ENCODE measurements at regions not wholly inside any gene's neighbourhood (a gene's known extent, or its start where the extent isn't known, plus 50 kb on each side); places are given as distances from the start of the nearest gene placed in this dataset.

GRCh38 chr5:158565017-158565789 lies 534.5 kb downstream of the EBF1 start:
- 0% methylated on average over 3 of the region's 3 CpGs for WGBS (ENCODE audit: low lambda C conversion rate)

DNA sequence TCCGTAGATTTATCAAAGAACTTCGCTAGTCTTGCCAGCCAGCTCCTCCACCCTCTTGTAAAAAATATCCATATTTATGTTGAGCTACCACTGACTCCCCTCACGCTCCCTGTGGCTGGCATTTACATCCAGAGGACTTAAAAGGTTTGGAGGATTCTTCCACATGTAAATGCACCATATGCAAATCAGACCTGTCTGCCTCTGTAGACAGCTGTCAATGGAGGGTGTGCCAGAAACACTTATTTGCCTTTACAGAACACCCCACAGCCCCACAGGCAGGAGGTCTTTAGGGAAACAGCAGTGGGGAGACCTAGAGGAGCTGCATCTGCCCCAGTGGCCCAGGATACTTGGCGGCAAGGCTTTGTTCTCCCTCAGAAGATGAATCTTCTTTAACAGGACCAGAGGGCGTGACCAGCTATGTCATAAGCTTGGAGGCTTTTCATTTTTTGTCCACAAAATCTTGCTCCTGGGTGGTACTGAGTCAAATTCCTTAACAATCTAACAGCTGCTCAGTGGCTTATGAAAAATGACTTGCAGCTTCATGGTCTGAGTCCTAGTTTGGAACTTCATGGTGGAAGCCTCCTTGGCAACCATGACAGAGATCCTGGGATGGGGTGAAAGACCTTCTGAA lies 535.8 kb downstream of the EBF1 start:
- ChIA-PET CTCF (ENCODE audit: low intra/inter-chr PET ratio, low total read pairs) (no interaction called here), POLR2A (no interaction called here)
- 22% methylated on average over 3 of the region's 5 CpGs for WGBS (ENCODE audit: low lambda C conversion rate)
- ATAC-seq = no peak
- no peaks in the 10 kb centered on the region; the same call in 1 of the 2 replicates for H3K9me3 ChIP-seq (ENCODE audit: low read length)
- no peak overlapping the region for H3K4me3 ChIP-seq (replicated peaks in 1 of 3; ENCODE audit: insufficient read depth in 1 of 3, low read depth in 2 of 3, low read length in 3 of 3)
- in situ Hi-C loops (cut with HindIII; ENCODE audit: extremely low pct_ligation_motif_present, low pct_unique_long_range_greater_than_20kb) (no loop called here), intact Hi-C loops (cut with micrococcal nuclease; ENCODE audit: unreplicated experiment) (no loop called here)
- H3K27ac ChIP-seq (ENCODE audit: extremely low read length, insufficient read depth, low read length) = no peak overlapping the region
- no peaks in the 10 kb centered on the region for H3K27me3 ChIP-seq (ENCODE audit: control insufficient read depth in 1 of 2, insufficient read depth in 2 of 2, low read length in 2 of 2)
- peaks cover 11% of the 10 kb centered on the region for H3K4me1 ChIP-seq (ENCODE audit: insufficient read depth, low read length)
- no peak for DNase-seq (ENCODE audit: low spot score)
- no peak overlapping the region for H3K4me2 ChIP-seq (ENCODE audit: low read depth, low read length)
- no peak for FAIRE-seq
- no peak overlapping the region for H3K9ac ChIP-seq (ENCODE audit: insufficient read depth, low read depth, low read length)
- no peaks in the 10 kb centered on the region for H4K20me1 ChIP-seq (ENCODE audit: insufficient read depth, low read length)
- H3K79me2 ChIP-seq (ENCODE audit: insufficient read depth, low read length) = no peaks in the 10 kb centered on the region
- H2AFZ ChIP-seq (ENCODE audit: low read length) = no peak overlapping the region
- H3K36me3 ChIP-seq (replicated peaks in 1 of 2; ENCODE audit: control insufficient read depth in 1 of 2, insufficient read depth in 2 of 2, low read length in 2 of 2) = no peaks in the 10 kb centered on the region
- no TSS peak for BruUV-seq (replicated peaks)
- TF ChIP-seq ZNF557 (CRISPR knock-in tag; IDR thresholded peaks at IDR 0.05) (no peak), MXI1 (IDR thresholded peaks at IDR 0.05; ENCODE audit: borderline replicate concordance, low read depth, low read length) (no peak), ZKSCAN8 (CRISPR knock-in tag; IDR thresholded peaks at IDR 0.05; ENCODE audit: borderline replicate concordance) (no peak), MIER2 (CRISPR knock-in tag; IDR thresholded peaks at IDR 0.05) (no peak), HNRNPH1 (optimal IDR thresholded peaks at IDR 0.05; ENCODE audit: low read depth, low read length) (no peak), HOXD1 (CRISPR knock-in tag; IDR thresholded peaks at IDR 0.05) (no peak), ZNF17 (CRISPR knock-in tag; IDR thresholded peaks at IDR 0.05) (no peak), ZNF235 (CRISPR knock-in tag; IDR thresholded peaks at IDR 0.05; ENCODE audit: borderline replicate concordance) (no peak), ZBTB38 (CRISPR knock-in tag; IDR thresholded peaks at IDR 0.05) (no peak), NFE2 (CRISPR knock-in tag; IDR thresholded peaks at IDR 0.05) (no peak), KLF16 (CRISPR knock-in tag; IDR thresholded peaks at IDR 0.05) (no peak), PPARG (CRISPR knock-in tag; conservative IDR thresholded peaks at IDR 0.05) (no peak), JARID2 (CRISPR knock-in tag; IDR thresholded peaks at IDR 0.05; ENCODE audit: insufficient replicate concordance) (no peak), ZFP90 (CRISPR knock-in tag; IDR thresholded peaks at IDR 0.05; ENCODE audit: borderline replicate concordance) (no peak)
- TF ChIP-seq, protein P1, sequence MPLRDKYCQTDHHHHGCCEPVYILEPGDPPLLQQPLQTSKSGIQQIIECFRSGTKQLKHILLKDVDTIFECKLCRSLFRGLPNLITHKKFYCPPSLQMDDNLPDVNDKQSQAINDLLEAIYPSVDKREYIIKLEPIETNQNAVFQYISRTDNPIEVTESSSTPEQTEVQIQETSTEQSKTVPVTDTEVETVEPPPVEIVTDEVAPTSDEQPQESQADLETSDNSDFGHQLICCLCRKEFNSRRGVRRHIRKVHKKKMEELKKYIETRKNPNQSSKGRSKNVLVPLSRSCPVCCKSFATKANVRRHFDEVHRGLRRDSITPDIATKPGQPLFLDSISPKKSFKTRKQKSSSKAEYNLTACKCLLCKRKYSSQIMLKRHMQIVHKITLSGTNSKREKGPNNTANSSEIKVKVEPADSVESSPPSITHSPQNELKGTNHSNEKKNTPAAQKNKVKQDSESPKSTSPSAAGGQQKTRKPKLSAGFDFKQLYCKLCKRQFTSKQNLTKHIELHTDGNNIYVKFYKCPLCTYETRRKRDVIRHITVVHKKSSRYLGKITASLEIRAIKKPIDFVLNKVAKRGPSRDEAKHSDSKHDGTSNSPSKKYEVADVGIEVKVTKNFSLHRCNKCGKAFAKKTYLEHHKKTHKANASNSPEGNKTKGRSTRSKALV (CRISPR knock-in tag; IDR thresholded peaks at IDR 0.05) = no peak
- TF ChIP-seq, protein P2, sequence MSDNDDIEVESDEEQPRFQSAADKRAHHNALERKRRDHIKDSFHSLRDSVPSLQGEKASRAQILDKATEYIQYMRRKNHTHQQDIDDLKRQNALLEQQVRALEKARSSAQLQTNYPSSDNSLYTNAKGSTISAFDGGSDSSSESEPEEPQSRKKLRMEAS (IDR thresholded peaks at IDR 0.05) = no peak

More at GRCh38 chr5:158565017-158565789, 534.5 kb downstream of the EBF1 start:
- H4K20me1 ChIP-seq (ENCODE audit: insufficient read depth, low read length) = no peaks in the 10 kb centered on the region
- no peaks in the 10 kb centered on the region for H3K79me2 ChIP-seq (ENCODE audit: insufficient read depth, low read length)
- no peak for DNase-seq (ENCODE audit: low spot score)
- ChIA-PET CTCF (ENCODE audit: low intra/inter-chr PET ratio, low total read pairs) (no interaction called here), POLR2A (no interaction called here)
- in situ Hi-C loops (cut with HindIII; ENCODE audit: extremely low pct_ligation_motif_present, low pct_unique_long_range_greater_than_20kb) = no loop called here
- no peak for ATAC-seq
- no peaks in the 10 kb centered on the region for H3K27me3 ChIP-seq (ENCODE audit: control insufficient read depth in 1 of 2, insufficient read depth in 2 of 2, low read length in 2 of 2)
- H3K36me3 ChIP-seq (replicated peaks in 1 of 2; ENCODE audit: control insufficient read depth in 1 of 2, insufficient read depth in 2 of 2, low read length in 2 of 2) = no peaks in the 10 kb centered on the region
- TF ChIP-seq MAZ (IDR thresholded peaks at IDR 0.05; ENCODE audit: borderline replicate concordance, low read depth, low read length) = no peak
- no peak for TF ChIP-seq MAZ (CRISPR knock-in tag; IDR thresholded peaks at IDR 0.05; ENCODE audit: low read depth)
- no peak for TF ChIP-seq YY1 (IDR thresholded peaks at IDR 0.05; ENCODE audit: insufficient read depth, insufficient replicate concordance, low read depth, low read length)
- no peak for FAIRE-seq
- H3K4me2 ChIP-seq (ENCODE audit: low read depth, low read length) = no peak overlapping the region
- intact Hi-C loops (cut with micrococcal nuclease; ENCODE audit: unreplicated experiment) = no loop called here
- H3K27ac ChIP-seq (ENCODE audit: extremely low read length, insufficient read depth, low read length) = no peak overlapping the region
- H2AFZ ChIP-seq (ENCODE audit: low read length) = no peak overlapping the region
- H3K4me3 ChIP-seq (replicated peaks in 1 of 3; ENCODE audit: insufficient read depth in 1 of 3, low read depth in 2 of 3, low read length in 3 of 3) = no peak overlapping the region
- BruUV-seq (replicated peaks) = no TSS peak
- H3K4me1 ChIP-seq (ENCODE audit: insufficient read depth, low read length) = peaks cover 7% of the 10 kb centered on the region
- H3K9ac ChIP-seq (ENCODE audit: insufficient read depth, low read depth, low read length) = no peak overlapping the region
- peaks cover under 1% of the 10 kb centered on the region; the same call in 1 of the 2 replicates for H3K9me3 ChIP-seq (ENCODE audit: low read length)
